ENCODE measurements at regions not wholly inside any gene's neighbourhood (a gene's known extent, or its start where the extent isn't known, plus 50 kb on each side); places are given as distances from the start of the nearest gene placed in this dataset.
A peak's percentile ranks its signal among the peaks of the same experiment; 100 is the strongest.

DNA sequence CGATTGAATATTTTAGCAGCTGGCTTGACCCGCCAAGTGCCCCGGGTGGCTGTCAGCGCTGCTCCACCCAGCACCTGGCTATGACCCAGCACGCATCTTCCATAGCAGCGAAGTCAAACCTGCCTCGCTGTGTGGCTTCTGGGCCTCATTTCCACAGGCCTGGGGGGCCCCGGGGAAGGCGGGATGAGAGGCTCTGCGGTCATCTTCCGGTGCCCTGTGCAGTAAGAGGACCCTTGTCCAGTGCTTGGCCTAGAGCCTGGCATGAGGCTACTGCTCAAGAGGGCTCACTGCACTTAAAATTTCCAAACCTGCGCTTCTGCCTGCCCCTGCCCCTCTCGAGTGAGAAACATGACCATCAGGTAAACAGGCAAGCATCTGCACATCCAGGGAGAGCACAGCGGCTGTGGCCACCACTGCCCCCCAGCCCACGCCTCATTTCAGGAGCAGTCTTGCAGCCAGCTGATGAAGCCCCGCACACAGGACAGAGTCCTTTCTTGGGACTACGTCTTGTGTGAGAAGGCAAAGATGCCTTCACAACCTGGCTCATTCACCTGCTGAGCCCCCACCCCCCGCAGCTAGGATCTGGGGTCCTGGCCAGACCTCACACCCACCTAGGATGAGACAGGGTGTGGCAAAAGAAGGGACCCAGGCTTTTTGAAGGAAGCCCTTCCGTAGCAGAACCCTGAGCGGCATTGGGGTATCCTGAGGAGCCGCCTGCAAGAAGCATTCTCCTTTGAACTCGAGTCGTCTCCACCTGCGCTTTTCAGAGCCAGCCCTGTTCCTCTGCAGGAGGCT, 69.5 kb upstream of the UNC5A start:
- Mint-ChIP-seq H3K4me3 (ENCODE audit: low read depth) (no peak overlapping the region), H3K27ac (no peak overlapping the region), H3K9me3 (ENCODE audit: low read depth) (no peaks in the 10 kb centered on the region), H3K27me3 (peaks cover 76% of the 10 kb centered on the region), H3K36me3 (ENCODE audit: insufficient read depth) (no peaks in the 10 kb centered on the region), H3K4me1 (ENCODE audit: low read depth) (peaks cover 6% of the 10 kb centered on the region)
- no peak for DNase-seq (ENCODE audit: low spot score, unreplicated experiment)
- TF ChIP-seq, protein P1, sequence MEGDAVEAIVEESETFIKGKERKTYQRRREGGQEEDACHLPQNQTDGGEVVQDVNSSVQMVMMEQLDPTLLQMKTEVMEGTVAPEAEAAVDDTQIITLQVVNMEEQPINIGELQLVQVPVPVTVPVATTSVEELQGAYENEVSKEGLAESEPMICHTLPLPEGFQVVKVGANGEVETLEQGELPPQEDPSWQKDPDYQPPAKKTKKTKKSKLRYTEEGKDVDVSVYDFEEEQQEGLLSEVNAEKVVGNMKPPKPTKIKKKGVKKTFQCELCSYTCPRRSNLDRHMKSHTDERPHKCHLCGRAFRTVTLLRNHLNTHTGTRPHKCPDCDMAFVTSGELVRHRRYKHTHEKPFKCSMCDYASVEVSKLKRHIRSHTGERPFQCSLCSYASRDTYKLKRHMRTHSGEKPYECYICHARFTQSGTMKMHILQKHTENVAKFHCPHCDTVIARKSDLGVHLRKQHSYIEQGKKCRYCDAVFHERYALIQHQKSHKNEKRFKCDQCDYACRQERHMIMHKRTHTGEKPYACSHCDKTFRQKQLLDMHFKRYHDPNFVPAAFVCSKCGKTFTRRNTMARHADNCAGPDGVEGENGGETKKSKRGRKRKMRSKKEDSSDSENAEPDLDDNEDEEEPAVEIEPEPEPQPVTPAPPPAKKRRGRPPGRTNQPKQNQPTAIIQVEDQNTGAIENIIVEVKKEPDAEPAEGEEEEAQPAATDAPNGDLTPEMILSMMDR (IDR thresholded peaks at IDR 0.05; ENCODE audit: unreplicated experiment): no peak

DNA sequence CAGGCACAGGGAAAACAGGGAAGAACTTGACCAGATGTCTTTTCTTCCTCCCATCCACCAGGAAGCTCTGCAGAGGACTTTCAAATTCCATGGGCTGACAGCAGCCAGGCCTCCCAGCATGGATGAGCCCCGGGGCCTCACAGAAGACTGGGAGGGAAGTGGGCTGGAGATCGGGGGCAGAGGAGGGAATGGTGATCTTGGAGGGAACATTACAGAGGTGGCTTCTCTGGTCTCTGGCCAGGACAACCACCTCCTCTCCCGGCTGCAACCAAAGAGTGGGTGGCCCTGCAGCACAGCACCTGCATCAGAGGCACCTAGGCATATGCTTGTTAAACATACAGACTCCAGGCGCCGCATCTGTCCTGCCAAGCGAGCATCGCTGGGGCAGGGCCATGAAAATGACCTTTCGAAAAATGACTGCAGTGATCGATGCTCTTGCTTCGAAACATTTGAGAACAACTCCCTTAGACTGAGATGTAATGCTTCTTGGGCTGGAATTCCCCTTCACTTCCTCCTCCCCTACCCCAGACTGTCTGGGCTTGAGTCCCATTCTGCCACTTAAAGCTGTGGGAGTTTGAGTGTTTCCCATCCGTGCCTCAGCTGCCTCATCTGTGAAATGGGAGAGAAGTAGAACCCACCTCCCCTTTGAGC, 68.7 kb upstream of the UNC5A start:
- H3K4me1 Mint-ChIP-seq (ENCODE audit: low read depth): peaks cover 9% of the 10 kb centered on the region
- no peak for DNase-seq (ENCODE audit: low spot score, unreplicated experiment)
- H3K9me3 Mint-ChIP-seq (ENCODE audit: low read depth): no peaks in the 10 kb centered on the region
- H3K27ac Mint-ChIP-seq: no peak overlapping the region
- H3K36me3 Mint-ChIP-seq (ENCODE audit: insufficient read depth): no peaks in the 10 kb centered on the region
- peaks cover 79% of the 10 kb centered on the region for H3K27me3 Mint-ChIP-seq
- TF ChIP-seq, protein P1 (IDR thresholded peaks at IDR 0.05; ENCODE audit: unreplicated experiment): no peak
- no peak overlapping the region for H3K4me3 Mint-ChIP-seq (ENCODE audit: low read depth)

DNA sequence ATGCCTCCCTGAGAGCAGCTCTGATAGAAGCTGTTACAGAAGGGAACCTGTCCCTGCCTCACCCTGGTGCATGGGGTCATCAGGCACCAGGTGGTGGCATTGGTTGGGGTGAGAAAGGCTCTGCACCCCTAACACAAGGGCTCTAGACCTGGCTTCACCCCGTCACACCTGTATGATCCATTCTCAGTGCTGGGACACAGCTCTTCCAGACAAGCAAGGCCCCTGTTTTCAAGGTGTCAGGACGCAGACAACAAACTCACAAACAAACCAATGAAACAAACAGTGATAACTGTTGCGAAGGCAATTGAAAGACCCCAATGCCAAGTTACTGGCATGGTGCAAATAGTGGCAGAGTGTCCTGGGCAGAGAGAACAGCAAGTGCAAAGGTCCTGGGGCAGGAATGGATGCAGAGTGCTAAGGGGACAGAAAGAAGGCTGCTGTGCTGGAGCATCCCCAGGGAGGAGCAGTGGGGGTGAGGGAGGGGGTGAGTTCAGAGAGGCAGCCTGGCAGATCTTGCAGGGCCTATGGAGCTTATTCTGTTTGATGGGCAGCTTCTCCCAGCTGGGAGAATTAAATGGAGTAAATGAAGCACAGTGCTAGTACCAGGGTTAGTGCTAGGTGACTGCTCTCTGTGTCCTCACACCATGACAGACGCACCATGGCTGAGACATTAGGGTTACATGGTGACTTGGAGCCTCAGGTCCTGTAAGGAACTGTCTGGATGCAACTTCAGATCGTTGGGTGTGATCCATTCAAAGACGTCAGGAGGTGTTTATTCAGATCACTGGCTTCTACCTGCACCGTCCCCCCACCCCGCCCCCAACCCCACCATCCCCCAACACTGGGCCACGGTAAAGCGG, 67.9 kb upstream of the UNC5A start:
- TF ChIP-seq, protein P1 (IDR thresholded peaks at IDR 0.05; ENCODE audit: unreplicated experiment): no peak
- Mint-ChIP-seq H3K9me3 (ENCODE audit: low read depth) (no peaks in the 10 kb centered on the region), H3K27me3 (peaks cover 75% of the 10 kb centered on the region), H3K27ac (no peak overlapping the region), H3K4me1 (ENCODE audit: low read depth) (peaks cover 9% of the 10 kb centered on the region), H3K4me3 (ENCODE audit: low read depth) (peak overlapping the region; percentile 25), H3K36me3 (ENCODE audit: insufficient read depth) (no peaks in the 10 kb centered on the region)
- no peak for DNase-seq (ENCODE audit: low spot score, unreplicated experiment)

DNA sequence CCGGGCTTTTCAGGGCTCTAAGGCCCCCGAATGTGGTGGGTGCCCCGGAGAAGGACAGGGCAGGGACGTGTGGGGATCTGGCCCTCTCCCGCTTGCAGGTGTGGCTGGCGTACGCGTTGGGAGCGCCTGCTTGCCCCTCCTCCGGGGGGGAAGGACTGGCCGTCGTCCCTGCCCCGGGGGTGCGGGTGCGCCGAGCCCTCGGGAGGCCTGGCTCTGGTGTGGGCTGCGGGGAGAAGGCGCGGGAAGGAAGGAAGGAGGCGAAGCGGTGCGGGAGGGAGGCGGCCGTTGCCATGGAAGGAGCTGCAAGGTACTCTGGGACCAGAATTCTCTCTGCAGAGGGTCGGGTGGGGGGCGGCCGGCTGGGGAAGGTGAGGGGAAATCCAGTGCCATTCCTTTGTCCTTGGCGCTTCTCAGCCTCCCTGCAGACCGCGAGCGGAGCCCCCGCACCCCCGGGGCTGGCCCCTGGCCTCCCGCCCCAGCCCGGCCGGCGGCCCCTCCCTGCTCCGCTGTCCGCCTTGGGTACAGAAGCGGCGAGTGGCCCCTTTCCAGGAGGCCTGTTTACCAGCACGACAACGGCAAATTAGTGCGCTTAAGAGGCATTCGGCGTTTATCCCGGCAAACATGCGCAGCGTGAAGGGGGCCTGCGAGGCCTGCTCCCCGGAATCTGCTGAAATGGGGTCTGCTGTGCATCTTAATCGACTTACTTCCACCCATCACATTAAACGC, 67.1 kb upstream of the UNC5A start:
- H3K27me3 Mint-ChIP-seq: peaks cover 73% of the 10 kb centered on the region
- H3K27ac Mint-ChIP-seq: no peak overlapping the region
- H3K4me1 Mint-ChIP-seq (ENCODE audit: low read depth): peaks cover 9% of the 10 kb centered on the region
- H3K9me3 Mint-ChIP-seq (ENCODE audit: low read depth): no peaks in the 10 kb centered on the region
- no peak for DNase-seq (ENCODE audit: low spot score, unreplicated experiment)
- no peaks in the 10 kb centered on the region for H3K36me3 Mint-ChIP-seq (ENCODE audit: insufficient read depth)
- TF ChIP-seq, protein P1 (IDR thresholded peaks at IDR 0.05; ENCODE audit: unreplicated experiment): no peak
- H3K4me3 Mint-ChIP-seq (ENCODE audit: low read depth): peak overlapping the region; percentile 53
